ENCODE measurements at regions not wholly inside any gene's neighbourhood (a gene's known extent, or its start where the extent isn't known, plus 50 kb on each side); places are given as distances from the start of the nearest gene placed in this dataset.

- H3K4me3 ChIP-seq (ENCODE audit: control insufficient read depth, low read depth, low read length), result no peak overlapping the region
- DNase-seq (ENCODE audit: low read depth), result no peak
- no peak for TF ChIP-seq CTCF (IDR thresholded peaks at IDR 0.05; ENCODE audit: control insufficient read depth, insufficient read depth, low read depth, low read length, missing control alignments)
These were observed 79.7 kb upstream of the KCNMA1 start for GRCh38 chr10:77717336-77717735.

- no peak overlapping the region for H3K4me3 ChIP-seq (ENCODE audit: control insufficient read depth, low read depth, low read length)
- no peak for DNase-seq (ENCODE audit: low read depth)
- TF ChIP-seq CTCF (IDR thresholded peaks at IDR 0.05; ENCODE audit: control insufficient read depth, insufficient read depth, low read depth, low read length, missing control alignments), result no peak
These were observed 79.1 kb upstream of the KCNMA1 start for GRCh38 chr10:77716458-77717317.

GRCh38 chr10:77715536-77715935, 77.9 kb upstream of the KCNMA1 start:
- no peak for DNase-seq (ENCODE audit: low read depth)
- no peak for TF ChIP-seq CTCF (IDR thresholded peaks at IDR 0.05; ENCODE audit: control insufficient read depth, insufficient read depth, low read depth, low read length, missing control alignments)
- H3K4me3 ChIP-seq (ENCODE audit: control insufficient read depth, low read depth, low read length), result no peak overlapping the region

GRCh38 chr10:77715088-77715487, 77.5 kb upstream of the KCNMA1 start:
- peak; percentile 19 for TF ChIP-seq CTCF (IDR thresholded peaks at IDR 0.05; ENCODE audit: control insufficient read depth, insufficient read depth, low read depth, low read length, missing control alignments)
- no peak for DNase-seq (ENCODE audit: low read depth)
- no peak overlapping the region for H3K4me3 ChIP-seq (ENCODE audit: control insufficient read depth, low read depth, low read length)

GRCh38 chr10:77713521-77714280, 76.1 kb upstream of the KCNMA1 start:
- DNase-seq (ENCODE audit: low read depth), result no peak
- no peak overlapping the region for H3K4me3 ChIP-seq (ENCODE audit: control insufficient read depth, low read depth, low read length)
- no peak for TF ChIP-seq CTCF (IDR thresholded peaks at IDR 0.05; ENCODE audit: control insufficient read depth, insufficient read depth, low read depth, low read length, missing control alignments)

GRCh38 chr10:77712207-77712606, 74.6 kb upstream of the KCNMA1 start:
- no peak for TF ChIP-seq CTCF (IDR thresholded peaks at IDR 0.05; ENCODE audit: control insufficient read depth, insufficient read depth, low read depth, low read length, missing control alignments)

More at GRCh38 chr10:77712207-77712606, 74.6 kb upstream of the KCNMA1 start:
- no peak for DNase-seq (ENCODE audit: low read depth)
- H3K4me3 ChIP-seq (ENCODE audit: control insufficient read depth, low read depth, low read length), result no peak overlapping the region

All from AG09309 (cell line).